Panc1 (cell line): ENCODE measurements at regions not wholly inside any gene's neighbourhood (a gene's known extent, or its start where the extent isn't known, plus 50 kb on each side); places are given as distances from the start of the nearest gene placed in this dataset.

ENCODE experiments used
- CTCF ChIP-seq: fragments of 450-650 bp; IDR thresholded peaks from 2 replicates; pipeline ENCODE4 v1.5.1; 2017; ENCODE audit warnings: mild to moderate bottlenecking
- POLR2AphosphoS5 ChIP-seq: IDR thresholded peaks from 2 replicates; pipeline ENCODE4 v1.6.1; 2012; ENCODE audit warnings: mild to moderate bottlenecking, low read depth, low read length, moderate library complexity
- SIN3A ChIP-seq: IDR thresholded peaks from 2 replicates; pipeline ENCODE4 v1.6.1; 2012; ENCODE audit warnings: low read depth, mild to moderate bottlenecking, low read length, moderate library complexity, borderline replicate concordance; ENCODE audit not compliant: insufficient read depth
- TF ChIP-seq, protein P1 (sequence below), 2 experiments: IDR thresholded peaks; 2 replicates each; pipeline ENCODE4 v1.6.1; 2011 to 2012; ENCODE audit warnings: low read depth in 2 of 2, control low read depth in 1 of 2, low read length in 1 of 2, mild to moderate bottlenecking in 1 of 2, moderate library complexity in 1 of 2; ENCODE audit not compliant: insufficient read depth in 1 of 2

GRCh38 chr7:3245077-3245476 is 56.0 kb upstream of the SDK1 start:
- TF ChIP-seq, protein P1, sequence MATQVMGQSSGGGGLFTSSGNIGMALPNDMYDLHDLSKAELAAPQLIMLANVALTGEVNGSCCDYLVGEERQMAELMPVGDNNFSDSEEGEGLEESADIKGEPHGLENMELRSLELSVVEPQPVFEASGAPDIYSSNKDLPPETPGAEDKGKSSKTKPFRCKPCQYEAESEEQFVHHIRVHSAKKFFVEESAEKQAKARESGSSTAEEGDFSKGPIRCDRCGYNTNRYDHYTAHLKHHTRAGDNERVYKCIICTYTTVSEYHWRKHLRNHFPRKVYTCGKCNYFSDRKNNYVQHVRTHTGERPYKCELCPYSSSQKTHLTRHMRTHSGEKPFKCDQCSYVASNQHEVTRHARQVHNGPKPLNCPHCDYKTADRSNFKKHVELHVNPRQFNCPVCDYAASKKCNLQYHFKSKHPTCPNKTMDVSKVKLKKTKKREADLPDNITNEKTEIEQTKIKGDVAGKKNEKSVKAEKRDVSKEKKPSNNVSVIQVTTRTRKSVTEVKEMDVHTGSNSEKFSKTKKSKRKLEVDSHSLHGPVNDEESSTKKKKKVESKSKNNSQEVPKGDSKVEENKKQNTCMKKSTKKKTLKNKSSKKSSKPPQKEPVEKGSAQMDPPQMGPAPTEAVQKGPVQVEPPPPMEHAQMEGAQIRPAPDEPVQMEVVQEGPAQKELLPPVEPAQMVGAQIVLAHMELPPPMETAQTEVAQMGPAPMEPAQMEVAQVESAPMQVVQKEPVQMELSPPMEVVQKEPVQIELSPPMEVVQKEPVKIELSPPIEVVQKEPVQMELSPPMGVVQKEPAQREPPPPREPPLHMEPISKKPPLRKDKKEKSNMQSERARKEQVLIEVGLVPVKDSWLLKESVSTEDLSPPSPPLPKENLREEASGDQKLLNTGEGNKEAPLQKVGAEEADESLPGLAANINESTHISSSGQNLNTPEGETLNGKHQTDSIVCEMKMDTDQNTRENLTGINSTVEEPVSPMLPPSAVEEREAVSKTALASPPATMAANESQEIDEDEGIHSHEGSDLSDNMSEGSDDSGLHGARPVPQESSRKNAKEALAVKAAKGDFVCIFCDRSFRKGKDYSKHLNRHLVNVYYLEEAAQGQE (IDR thresholded peaks at IDR 0.05; ENCODE audit: insufficient read depth in 1 of 2, low read depth in 2 of 2, low read length in 1 of 2) = no peak
- TF ChIP-seq CTCF = no peak
- no peak for TF ChIP-seq POLR2AphosphoS5
- TF ChIP-seq SIN3A = no peak
